GM13976 (cell line): ENCODE measurements at regions not wholly inside any gene's neighbourhood (a gene's known extent, or its start where the extent isn't known, plus 50 kb on each side); places are given as distances from the start of the nearest gene placed in this dataset.

Experiments
- DNase-seq: peaks from one replicate; pipeline ENCODE4 v3.0.0; 2012; ENCODE audit warnings: low spot score
- CTCF ChIP-seq: IDR thresholded peaks from 2 replicates; pipeline ENCODE4 v1.5.1; 2012; ENCODE audit warnings: borderline replicate concordance, mild to moderate bottlenecking; ENCODE audit not compliant: insufficient read depth; ENCODE audit errors: extremely low read depth, missing control alignments, control extremely low read depth
- in situ Hi-C: fragments of 300-500 bp; cut with MboI; formaldehyde crosslinking; loops from one replicate; pipeline ENCODE4 v1.12.0; 2022; ENCODE audit warnings: low sequenced_read_pairs, mixed read lengths, inconsistent platforms; ENCODE audit not compliant: unreplicated experiment

DNA sequence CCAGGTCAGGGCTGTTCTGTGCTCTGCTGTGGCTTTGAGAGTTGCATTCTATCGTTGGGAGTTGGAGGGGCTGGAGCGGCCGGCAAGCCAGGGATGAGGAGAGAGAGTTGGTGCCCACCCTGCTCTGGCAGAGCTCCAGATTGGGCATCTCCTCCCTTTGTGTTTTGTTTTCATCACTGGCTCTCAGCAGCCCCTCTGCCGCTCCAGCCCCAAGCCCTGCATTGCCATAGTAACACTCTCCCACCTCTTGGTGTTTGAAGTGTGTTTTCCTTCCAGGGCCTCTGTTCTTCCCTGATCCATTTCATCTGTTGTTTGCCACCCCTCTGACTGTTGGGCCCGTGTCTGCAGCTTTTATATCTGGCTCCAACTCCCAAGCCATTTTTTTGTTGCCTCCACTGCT, 152.7 kb downstream of the URB2 start:
- in situ Hi-C loops, result no loop called here
- DNase-seq, result no peak
- no peak for TF ChIP-seq CTCF

GRCh38 chr1:229781453-229781852, 155.4 kb downstream of the URB2 start:
- in situ Hi-C loops, result no loop called here
- no peak for DNase-seq
- no peak for TF ChIP-seq CTCF

- no peak for DNase-seq
- no peak for TF ChIP-seq CTCF
- in situ Hi-C loops, result no loop called here
These were observed 156.4 kb downstream of the URB2 start for GRCh38 chr1:229782469-229782868.

DNA sequence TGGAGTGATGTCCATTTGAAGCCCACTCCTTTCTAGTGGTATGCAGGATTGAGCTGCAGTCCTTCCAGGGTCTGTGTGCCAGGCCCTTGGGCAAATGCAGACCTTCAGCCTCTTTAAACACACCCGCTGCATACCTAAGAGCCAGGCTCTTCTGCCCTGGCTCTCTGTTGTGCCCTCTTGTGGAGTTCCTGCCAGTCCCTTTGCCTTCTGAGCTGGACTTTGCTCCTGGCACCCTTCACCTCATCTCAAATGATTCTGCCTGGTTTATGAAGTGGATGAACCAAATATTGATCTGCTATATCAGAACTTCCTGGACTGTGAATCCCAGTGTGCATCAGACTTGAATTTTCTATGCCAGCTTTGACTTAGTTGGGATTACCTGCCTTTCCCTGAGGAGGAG, 158.8 kb downstream of the URB2 start:
- in situ Hi-C loops, result no loop called here
- no peak for DNase-seq
- no peak for TF ChIP-seq CTCF

- no peak for TF ChIP-seq CTCF
- in situ Hi-C loops, result no loop called here
- DNase-seq, result no peak
These were observed 161.0 kb downstream of the URB2 start for GRCh38 chr1:229786974-229787610.

GRCh38 chr1:229788004-229788403, 162.0 kb downstream of the URB2 start:
- no peak for DNase-seq
- in situ Hi-C loops, result no loop called here
- no peak for TF ChIP-seq CTCF
